HL-60 (cell line): ENCODE measurements at regions not wholly inside any gene's neighbourhood (a gene's known extent, or its start where the extent isn't known, plus 50 kb on each side); places are given as distances from the start of the nearest gene placed in this dataset.

Experiments used
- DNase-seq, 2 experiments: peaks; one replicate each; pipeline ENCODE4 v3.0.0-alpha.2; 2010 to 2020; ENCODE audit warnings: low read depth in 1 of 2, low spot score in 1 of 2
- H3K27ac ChIP-seq: fragments of 250-450 bp; sonication (Bioruptor Pico); replicated peaks from 2 replicates; pipeline ENCODE4 v1.5.1; 2020; ENCODE audit warnings: mild to moderate bottlenecking, moderate library complexity
- H3K27me3 ChIP-seq: fragments of 250-450 bp; sonication (Bioruptor Pico); 2 replicates; pipeline ENCODE4 v1.5.1; 2021; ENCODE audit warnings: mild to moderate bottlenecking, moderate library complexity; ENCODE audit not compliant: insufficient read depth, poor library complexity, severe bottlenecking
- H3K4me3 ChIP-seq: replicated peaks from 2 replicates; pipeline ENCODE4 v1.5.1; 2011; ENCODE audit warnings: mild to moderate bottlenecking, control low read depth, low read length; ENCODE audit not compliant: insufficient read depth
- GABPA ChIP-seq: IDR thresholded peaks from 2 replicates; pipeline ENCODE4 v1.6.1; 2012; ENCODE audit warnings: low read depth
- POLR2AphosphoS5 ChIP-seq: IDR thresholded peaks from 2 replicates; pipeline ENCODE4 v1.6.1; 2012; ENCODE audit warnings: low read depth
- SPI1 ChIP-seq: IDR thresholded peaks from 2 replicates; pipeline ENCODE4 v1.6.1; 2012; ENCODE audit warnings: low read depth, mild to moderate bottlenecking, borderline replicate concordance
- TF ChIP-seq, protein P1 (sequence below): IDR thresholded peaks from one replicate; pipeline ENCODE4 v1.5.1; 2011; ENCODE audit warnings: low read length, control low read depth, inconsistent platforms; ENCODE audit not compliant: insufficient read depth
- TF ChIP-seq, protein P2 (sequence below): IDR thresholded peaks from 2 replicates; pipeline ENCODE4 v1.6.1; 2012; ENCODE audit warnings: low read depth; ENCODE audit not compliant: insufficient replicate concordance

DNA sequence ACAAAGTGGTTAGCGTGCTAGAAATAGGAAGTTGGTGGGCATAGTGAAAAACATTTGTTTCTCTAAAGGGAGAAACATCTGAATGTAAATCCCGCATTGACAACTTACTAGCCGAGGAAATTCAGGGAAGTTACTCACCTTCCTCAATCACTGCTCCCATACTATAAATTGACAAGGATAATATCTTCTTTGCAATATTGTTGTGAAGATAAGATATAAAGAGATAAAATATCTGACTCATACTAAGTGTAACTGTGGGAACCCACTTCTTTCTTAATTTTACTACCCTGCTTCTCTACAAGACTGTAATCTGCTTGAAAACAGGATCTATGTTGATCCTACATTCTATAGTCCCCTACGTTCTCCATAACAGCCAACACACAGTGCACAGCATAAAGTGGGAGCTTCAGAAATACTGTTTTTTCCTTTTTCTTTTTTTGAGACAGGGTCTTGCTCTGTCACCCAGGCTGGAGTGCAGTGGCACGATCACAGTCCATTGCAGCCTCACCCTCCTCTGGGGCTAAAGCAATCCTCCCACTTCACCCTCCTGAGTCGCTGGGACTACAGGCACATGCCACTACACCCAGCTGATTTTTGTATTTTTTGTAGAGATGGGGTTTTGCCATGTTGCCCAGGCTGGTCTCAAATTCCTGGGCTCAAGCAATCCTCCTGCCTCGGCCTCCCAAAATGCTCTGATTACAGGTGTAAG is 57.4 kb upstream of the C1orf21 start:
- TF ChIP-seq, protein P1, sequence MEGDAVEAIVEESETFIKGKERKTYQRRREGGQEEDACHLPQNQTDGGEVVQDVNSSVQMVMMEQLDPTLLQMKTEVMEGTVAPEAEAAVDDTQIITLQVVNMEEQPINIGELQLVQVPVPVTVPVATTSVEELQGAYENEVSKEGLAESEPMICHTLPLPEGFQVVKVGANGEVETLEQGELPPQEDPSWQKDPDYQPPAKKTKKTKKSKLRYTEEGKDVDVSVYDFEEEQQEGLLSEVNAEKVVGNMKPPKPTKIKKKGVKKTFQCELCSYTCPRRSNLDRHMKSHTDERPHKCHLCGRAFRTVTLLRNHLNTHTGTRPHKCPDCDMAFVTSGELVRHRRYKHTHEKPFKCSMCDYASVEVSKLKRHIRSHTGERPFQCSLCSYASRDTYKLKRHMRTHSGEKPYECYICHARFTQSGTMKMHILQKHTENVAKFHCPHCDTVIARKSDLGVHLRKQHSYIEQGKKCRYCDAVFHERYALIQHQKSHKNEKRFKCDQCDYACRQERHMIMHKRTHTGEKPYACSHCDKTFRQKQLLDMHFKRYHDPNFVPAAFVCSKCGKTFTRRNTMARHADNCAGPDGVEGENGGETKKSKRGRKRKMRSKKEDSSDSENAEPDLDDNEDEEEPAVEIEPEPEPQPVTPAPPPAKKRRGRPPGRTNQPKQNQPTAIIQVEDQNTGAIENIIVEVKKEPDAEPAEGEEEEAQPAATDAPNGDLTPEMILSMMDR: no peak
- DNase-seq: no peak
- Histone ChIP-seq H3K27ac (no peak overlapping the region), H3K4me3 (no peak overlapping the region), H3K27me3 (peaks cover 7% of the 10 kb centered on the region)

DNA sequence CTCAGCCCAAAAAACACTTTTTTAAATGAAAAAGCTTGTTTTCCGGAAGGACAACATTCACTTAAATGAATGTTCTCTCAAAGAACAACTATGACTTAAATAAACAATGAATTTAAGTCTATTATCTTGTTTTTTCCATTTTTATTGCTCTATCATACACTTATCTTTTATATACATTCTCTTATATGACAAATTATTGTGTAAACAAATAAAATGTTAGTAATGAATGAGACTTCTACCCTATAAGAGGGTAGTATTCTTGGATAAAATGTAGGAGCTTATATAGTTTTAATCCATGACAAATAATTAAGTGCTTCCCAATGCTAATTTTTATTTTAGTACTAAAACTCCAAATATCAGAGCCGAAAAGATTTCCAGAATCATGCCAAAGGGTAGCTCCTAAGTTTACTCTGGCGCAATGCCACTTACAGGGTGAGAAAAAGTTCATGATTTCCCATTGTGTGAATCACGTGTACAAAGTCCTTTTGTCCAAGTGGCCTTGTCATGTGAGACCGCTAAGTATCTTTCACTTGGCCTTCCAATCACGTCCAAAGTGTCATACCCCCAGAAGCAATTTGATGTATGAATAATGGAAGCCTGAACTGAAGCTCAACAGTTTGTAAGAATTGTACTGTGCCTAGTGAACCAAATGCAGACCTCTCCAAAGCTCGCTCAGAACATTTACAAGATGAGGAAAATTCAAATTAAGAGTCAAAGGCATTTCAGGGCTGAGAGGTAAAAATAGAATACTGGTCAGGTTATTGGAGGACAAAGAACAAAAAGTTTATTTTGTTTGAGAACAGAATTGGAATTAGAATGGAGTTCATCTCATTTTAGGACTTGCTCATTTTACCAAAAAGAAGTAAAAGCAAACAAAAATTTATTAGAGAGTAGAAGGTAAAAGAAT is 56.6 kb upstream of the C1orf21 start:
- H3K4me3 ChIP-seq: no peak overlapping the region
- DNase-seq: no peak
- H3K27me3 ChIP-seq: peaks cover 7% of the 10 kb centered on the region
- no peak overlapping the region for H3K27ac ChIP-seq
- TF ChIP-seq POLR2AphosphoS5: no peak
- no peak for TF ChIP-seq SPI1
- TF ChIP-seq, protein P2, sequence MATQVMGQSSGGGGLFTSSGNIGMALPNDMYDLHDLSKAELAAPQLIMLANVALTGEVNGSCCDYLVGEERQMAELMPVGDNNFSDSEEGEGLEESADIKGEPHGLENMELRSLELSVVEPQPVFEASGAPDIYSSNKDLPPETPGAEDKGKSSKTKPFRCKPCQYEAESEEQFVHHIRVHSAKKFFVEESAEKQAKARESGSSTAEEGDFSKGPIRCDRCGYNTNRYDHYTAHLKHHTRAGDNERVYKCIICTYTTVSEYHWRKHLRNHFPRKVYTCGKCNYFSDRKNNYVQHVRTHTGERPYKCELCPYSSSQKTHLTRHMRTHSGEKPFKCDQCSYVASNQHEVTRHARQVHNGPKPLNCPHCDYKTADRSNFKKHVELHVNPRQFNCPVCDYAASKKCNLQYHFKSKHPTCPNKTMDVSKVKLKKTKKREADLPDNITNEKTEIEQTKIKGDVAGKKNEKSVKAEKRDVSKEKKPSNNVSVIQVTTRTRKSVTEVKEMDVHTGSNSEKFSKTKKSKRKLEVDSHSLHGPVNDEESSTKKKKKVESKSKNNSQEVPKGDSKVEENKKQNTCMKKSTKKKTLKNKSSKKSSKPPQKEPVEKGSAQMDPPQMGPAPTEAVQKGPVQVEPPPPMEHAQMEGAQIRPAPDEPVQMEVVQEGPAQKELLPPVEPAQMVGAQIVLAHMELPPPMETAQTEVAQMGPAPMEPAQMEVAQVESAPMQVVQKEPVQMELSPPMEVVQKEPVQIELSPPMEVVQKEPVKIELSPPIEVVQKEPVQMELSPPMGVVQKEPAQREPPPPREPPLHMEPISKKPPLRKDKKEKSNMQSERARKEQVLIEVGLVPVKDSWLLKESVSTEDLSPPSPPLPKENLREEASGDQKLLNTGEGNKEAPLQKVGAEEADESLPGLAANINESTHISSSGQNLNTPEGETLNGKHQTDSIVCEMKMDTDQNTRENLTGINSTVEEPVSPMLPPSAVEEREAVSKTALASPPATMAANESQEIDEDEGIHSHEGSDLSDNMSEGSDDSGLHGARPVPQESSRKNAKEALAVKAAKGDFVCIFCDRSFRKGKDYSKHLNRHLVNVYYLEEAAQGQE: no peak
- no peak for TF ChIP-seq GABPA

DNA sequence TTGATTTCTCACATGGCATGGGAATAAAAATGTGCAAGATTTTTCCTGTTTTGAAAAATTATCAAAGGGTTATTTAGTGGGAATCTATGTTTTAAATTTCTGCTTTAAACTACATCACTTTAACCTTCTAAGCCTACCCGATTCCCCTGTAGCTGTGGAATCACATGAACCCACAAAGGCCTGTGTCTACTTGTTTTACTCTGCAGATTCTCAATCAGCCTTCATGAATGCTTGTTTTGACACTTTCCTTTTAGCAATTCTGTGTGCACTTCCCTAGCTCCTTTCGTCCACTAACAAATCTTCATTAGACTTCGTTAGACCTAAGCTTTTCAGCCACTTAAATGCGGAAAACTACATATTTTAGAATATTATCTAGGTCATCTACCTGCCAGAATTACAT is 56.0 kb upstream of the C1orf21 start:
- no peak overlapping the region for H3K4me3 ChIP-seq
- no peak for DNase-seq
- H3K27ac ChIP-seq: no peak overlapping the region
- TF ChIP-seq, protein P1: no peak
- TF ChIP-seq SPI1: no peak
- TF ChIP-seq POLR2AphosphoS5: no peak
- no peak for TF ChIP-seq GABPA
- TF ChIP-seq, protein P2: no peak
- peaks cover 7% of the 10 kb centered on the region for H3K27me3 ChIP-seq
